GM08714 (cell line): ENCODE measurements at regions not wholly inside any gene's neighbourhood (a gene's known extent, or its start where the extent isn't known, plus 50 kb on each side); places are given as distances from the start of the nearest gene placed in this dataset.
"Not testable (repeated sequence)": the region's sequence is repeated elsewhere in the genome, so short reads cannot be mapped to it uniquely, and the experiment has no call there.

Source experiments
- H3K4me3 ChIP-seq: fragments of 200-500 bp; sonication (Bioruptor generic); 2 replicates; pipeline ENCODE4 v1.5.1; 2014; ENCODE audit warnings: mild to moderate bottlenecking, low read length, inconsistent platforms
- ZNF274 ChIP-seq: IDR thresholded peaks from 2 replicates; pipeline ENCODE4 v1.6.1; 2012; ENCODE audit warnings: mild to moderate bottlenecking, low read depth, low read length

GRCh38 chr3:87949189-87949878, 109.5 kb downstream of the CGGBP1 start:
- peak overlapping the region; percentile 56 for H3K4me3 ChIP-seq
- TF ChIP-seq ZNF274: no peak

- not testable (repeated sequence) for H3K4me3 ChIP-seq
Observed at GRCh38 chr3:87946007-87946406, 112.8 kb downstream of the CGGBP1 start.

GRCh38 chr3:87942256-87942655, 116.5 kb downstream of the CGGBP1 start:
- not testable (repeated sequence) for H3K4me3 ChIP-seq

- no peak for TF ChIP-seq ZNF274
- H3K4me3 ChIP-seq: no peak overlapping the region
Observed at GRCh38 chr3:87924485-87924884, 134.3 kb downstream of the CGGBP1 start.

GRCh38 chr3:87920549-87920948, 138.3 kb downstream of the CGGBP1 start:
- H3K4me3 ChIP-seq: no peak overlapping the region
- TF ChIP-seq ZNF274: no peak

GRCh38 chr3:87901141-87901540, 157.7 kb downstream of the CGGBP1 start:
- H3K4me3 ChIP-seq: no peak overlapping the region
- TF ChIP-seq ZNF274: no peak

GRCh38 chr3:87900061-87900460, 158.7 kb downstream of the CGGBP1 start:
- no peak for TF ChIP-seq ZNF274
- H3K4me3 ChIP-seq: no peak overlapping the region

- TF ChIP-seq ZNF274: no peak
Observed at GRCh38 chr3:87898971-87899370, 159.8 kb downstream of the CGGBP1 start.

GRCh38 chr3:87895983-87896382, 162.8 kb downstream of the CGGBP1 start:
- no peak overlapping the region for H3K4me3 ChIP-seq
- TF ChIP-seq ZNF274: no peak

More at GRCh38 chr3:87898971-87899370, 159.8 kb downstream of the CGGBP1 start:
- H3K4me3 ChIP-seq: no peak overlapping the region

GRCh38 chr3:87873136-87873535, 185.7 kb downstream of the CGGBP1 start:
- no peak for TF ChIP-seq ZNF274
- H3K4me3 ChIP-seq: no peak overlapping the region

- TF ChIP-seq ZNF274: no peak
- no peak overlapping the region for H3K4me3 ChIP-seq
Observed at GRCh38 chr3:87867001-87867400, 191.8 kb downstream of the CGGBP1 start.

GRCh38 chr3:87856126-87856525, 202.7 kb downstream of the CGGBP1 start:
- no peak for TF ChIP-seq ZNF274
- H3K4me3 ChIP-seq: no peak overlapping the region

GRCh38 chr3:87855616-87856015, 203.2 kb downstream of the CGGBP1 start:
- no peak overlapping the region for H3K4me3 ChIP-seq
- TF ChIP-seq ZNF274: no peak

GRCh38 chr3:87855211-87855610, 203.6 kb downstream of the CGGBP1 start:
- H3K4me3 ChIP-seq: no peak overlapping the region
- TF ChIP-seq ZNF274: no peak

- no peak for TF ChIP-seq ZNF274
- H3K4me3 ChIP-seq: no peak overlapping the region
Observed at GRCh38 chr3:87848003-87848402, 210.8 kb downstream of the CGGBP1 start.

GRCh38 chr3:87837076-87837475, 221.7 kb downstream of the CGGBP1 start:
- no peak overlapping the region for H3K4me3 ChIP-seq
- TF ChIP-seq ZNF274: no peak
